Suprapubic skin (tissue), 3 donors: ENCODE measurements at regions not wholly inside any gene's neighbourhood (a gene's known extent, or its start where the extent isn't known, plus 50 kb on each side); places are given as distances from the start of the nearest gene placed in this dataset.

ENCODE experiments used
- POLR2A ChIP-seq, 2 donors: fragments of 450-650 bp; IDR thresholded peaks; one replicate each; pipeline ENCODE4 v1.6.1; 2017; ENCODE audit warnings: antibody characterized with exemption in 2 of 2, mild to moderate bottlenecking in 2 of 2, moderate library complexity in 2 of 2
- TF ChIP-seq, protein P1 (sequence below), 2 donors: fragments of 200-600 bp in 1 of 2; fragments of 450-650 bp in 1 of 2; sonication (generic) in 1 of 2; IDR thresholded peaks; one replicate each; pipeline ENCODE4 v1.5.1; 2016 to 2019; ENCODE audit warnings: antibody characterized with exemption in 2 of 2, mild to moderate bottlenecking in 1 of 2, moderate library complexity in 1 of 2

- TF ChIP-seq, protein P1, sequence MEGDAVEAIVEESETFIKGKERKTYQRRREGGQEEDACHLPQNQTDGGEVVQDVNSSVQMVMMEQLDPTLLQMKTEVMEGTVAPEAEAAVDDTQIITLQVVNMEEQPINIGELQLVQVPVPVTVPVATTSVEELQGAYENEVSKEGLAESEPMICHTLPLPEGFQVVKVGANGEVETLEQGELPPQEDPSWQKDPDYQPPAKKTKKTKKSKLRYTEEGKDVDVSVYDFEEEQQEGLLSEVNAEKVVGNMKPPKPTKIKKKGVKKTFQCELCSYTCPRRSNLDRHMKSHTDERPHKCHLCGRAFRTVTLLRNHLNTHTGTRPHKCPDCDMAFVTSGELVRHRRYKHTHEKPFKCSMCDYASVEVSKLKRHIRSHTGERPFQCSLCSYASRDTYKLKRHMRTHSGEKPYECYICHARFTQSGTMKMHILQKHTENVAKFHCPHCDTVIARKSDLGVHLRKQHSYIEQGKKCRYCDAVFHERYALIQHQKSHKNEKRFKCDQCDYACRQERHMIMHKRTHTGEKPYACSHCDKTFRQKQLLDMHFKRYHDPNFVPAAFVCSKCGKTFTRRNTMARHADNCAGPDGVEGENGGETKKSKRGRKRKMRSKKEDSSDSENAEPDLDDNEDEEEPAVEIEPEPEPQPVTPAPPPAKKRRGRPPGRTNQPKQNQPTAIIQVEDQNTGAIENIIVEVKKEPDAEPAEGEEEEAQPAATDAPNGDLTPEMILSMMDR (IDR thresholded peaks at IDR 0.05): no peak
- TF ChIP-seq POLR2A (IDR thresholded peaks at IDR 0.05): no peak
Observed at GRCh38 chr19:32010071-32010470, 335.3 kb upstream of the ZNF507 start.
